D721Med (cell line): ENCODE measurements at regions not wholly inside any gene's neighbourhood (a gene's known extent, or its start where the extent isn't known, plus 50 kb on each side); places are given as distances from the start of the nearest gene placed in this dataset.

ENCODE experiments used
- DNase-seq: peaks from one replicate; pipeline ENCODE4 v3.0.0; 2011; ENCODE audit warnings: low spot score; ENCODE audit not compliant: insufficient read length
- FAIRE-seq: peaks from 2 replicates; lab custom pipeline; 2011; peaks lifted over from hg19 to GRCh38; lab: Jason Lieb, UNC
- CTCF ChIP-seq: IDR thresholded peaks from 2 replicates; pipeline ENCODE4 v1.5.1; 2012; ENCODE audit warnings: mild to moderate bottlenecking, control low read depth; ENCODE audit not compliant: insufficient read depth; ENCODE audit errors: missing control alignments

GRCh38 chr13:109647053-109647452 is 139.3 kb downstream of the IRS2 start:
- DNase-seq (no peak), FAIRE-seq (no peak)
- TF ChIP-seq CTCF: no peak

- DNase-seq (no peak), FAIRE-seq (no peak)
- TF ChIP-seq CTCF: no peak
Measured at GRCh38 chr13:109646423-109646822, 140.0 kb downstream of the IRS2 start.

GRCh38 chr13:109645831-109646230 is 140.6 kb downstream of the IRS2 start:
- TF ChIP-seq CTCF: no peak
- FAIRE-seq (no peak), DNase-seq (no peak)

- no peak for FAIRE-seq
- DNase-seq: no peak
- TF ChIP-seq CTCF: no peak
Measured at GRCh38 chr13:109644956-109645355, 141.4 kb downstream of the IRS2 start.

- DNase-seq (no peak), FAIRE-seq (no peak)
- no peak for TF ChIP-seq CTCF
Measured at GRCh38 chr13:109644069-109644750, 142.2 kb downstream of the IRS2 start.

- DNase-seq (no peak), FAIRE-seq (no peak)
- TF ChIP-seq CTCF: no peak
Measured at GRCh38 chr13:109642358-109642757, 144.0 kb downstream of the IRS2 start.

GRCh38 chr13:109636736-109637135 is 149.6 kb downstream of the IRS2 start:
- no peak for FAIRE-seq
- DNase-seq: no peak
- TF ChIP-seq CTCF: no peak
